Ascending aorta (tissue), 2 donors: ENCODE measurements at regions not wholly inside any gene's neighbourhood (a gene's known extent, or its start where the extent isn't known, plus 50 kb on each side); places are given as distances from the start of the nearest gene placed in this dataset.

Experiments used
- DNase-seq, 2 donors: peaks; one replicate each; pipeline ENCODE4 v3.0.0-alpha.2; 2019; ENCODE audit warnings: low spot score in 2 of 2
- H3K27ac ChIP-seq, 2 donors: fragments of 200-600 bp; sonication (generic); one replicate each; pipeline ENCODE4 v1.5.1; 2016 to 2017; ENCODE audit warnings: mild to moderate bottlenecking in 1 of 2
- H3K27me3 ChIP-seq: fragments of 200-600 bp; sonication (generic); one replicate; pipeline ENCODE4 v1.5.1; 2017
- H3K36me3 ChIP-seq, 2 donors: fragments of 200-600 bp; sonication (generic); one replicate each; pipeline ENCODE4 v1.5.1; 2016
- H3K4me1 ChIP-seq, 2 donors: fragments of 200-600 bp; sonication (generic); one replicate each; pipeline ENCODE4 v1.5.1; 2016 to 2017; ENCODE audit warnings: mild to moderate bottlenecking in 1 of 2
- H3K4me3 ChIP-seq, 2 donors: fragments of 200-600 bp; sonication (generic); one replicate each; pipeline ENCODE4 v1.5.1; 2016 to 2017; ENCODE audit warnings: mild to moderate bottlenecking in 1 of 2
- H3K9me3 ChIP-seq, 2 donors: fragments of 200-600 bp; sonication (generic); one replicate each; pipeline ENCODE4 v1.5.1; 2016
- intact Hi-C: fragments of 100-400 bp; cut with DNase I; formaldehyde crosslinking; loops from one replicate; pipeline ENCODE4 v1.15.1; 2023
- TF ChIP-seq, protein P1 (sequence below), 3 experiments: fragments of 200-600 bp in 2 of 3; fragments of 450-650 bp in 1 of 3; sonication (generic) in 2 of 3; IDR thresholded peaks; one replicate each; pipeline ENCODE4 v1.5.1; 2016 to 2019; ENCODE audit warnings: antibody characterized with exemption in 3 of 3, mild to moderate bottlenecking in 1 of 3, moderate library complexity in 1 of 3

DNA sequence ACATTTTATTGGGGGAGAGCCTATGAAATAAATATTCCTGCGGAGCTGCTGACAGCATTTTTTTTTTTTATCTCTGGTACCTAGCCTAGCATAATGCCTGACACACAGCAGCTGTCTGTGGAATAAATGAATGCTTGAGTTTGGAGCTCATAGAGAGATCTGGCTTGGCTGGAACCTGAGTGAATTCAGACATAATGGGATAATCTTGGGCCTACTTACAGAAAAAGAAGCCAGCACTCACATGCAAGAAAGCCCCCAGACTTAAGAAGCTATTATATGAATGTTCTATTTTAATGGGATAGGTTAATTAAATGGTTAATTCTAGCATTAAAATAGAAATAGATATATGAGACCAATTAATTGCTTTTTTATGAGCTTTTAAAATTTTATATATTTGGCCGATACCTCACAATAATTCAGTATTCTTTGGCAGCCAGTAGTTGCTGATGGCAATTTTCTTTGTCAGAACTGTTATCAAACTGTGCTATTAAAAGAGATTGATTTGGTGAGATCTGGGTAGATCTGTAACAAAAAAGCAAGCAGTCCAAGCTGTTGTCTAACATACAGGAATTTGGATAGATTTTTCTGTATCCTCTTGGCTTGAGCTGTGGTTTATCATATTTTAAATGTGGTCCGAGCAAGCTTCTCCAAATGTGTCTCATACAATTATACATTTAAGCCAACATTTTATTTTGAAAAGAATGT is 654.2 kb downstream of the PCDH7 start:
- no peak overlapping the region for H3K4me3 ChIP-seq
- TF ChIP-seq, protein P1, sequence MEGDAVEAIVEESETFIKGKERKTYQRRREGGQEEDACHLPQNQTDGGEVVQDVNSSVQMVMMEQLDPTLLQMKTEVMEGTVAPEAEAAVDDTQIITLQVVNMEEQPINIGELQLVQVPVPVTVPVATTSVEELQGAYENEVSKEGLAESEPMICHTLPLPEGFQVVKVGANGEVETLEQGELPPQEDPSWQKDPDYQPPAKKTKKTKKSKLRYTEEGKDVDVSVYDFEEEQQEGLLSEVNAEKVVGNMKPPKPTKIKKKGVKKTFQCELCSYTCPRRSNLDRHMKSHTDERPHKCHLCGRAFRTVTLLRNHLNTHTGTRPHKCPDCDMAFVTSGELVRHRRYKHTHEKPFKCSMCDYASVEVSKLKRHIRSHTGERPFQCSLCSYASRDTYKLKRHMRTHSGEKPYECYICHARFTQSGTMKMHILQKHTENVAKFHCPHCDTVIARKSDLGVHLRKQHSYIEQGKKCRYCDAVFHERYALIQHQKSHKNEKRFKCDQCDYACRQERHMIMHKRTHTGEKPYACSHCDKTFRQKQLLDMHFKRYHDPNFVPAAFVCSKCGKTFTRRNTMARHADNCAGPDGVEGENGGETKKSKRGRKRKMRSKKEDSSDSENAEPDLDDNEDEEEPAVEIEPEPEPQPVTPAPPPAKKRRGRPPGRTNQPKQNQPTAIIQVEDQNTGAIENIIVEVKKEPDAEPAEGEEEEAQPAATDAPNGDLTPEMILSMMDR (IDR thresholded peaks at IDR 0.05) = no peak

DNA sequence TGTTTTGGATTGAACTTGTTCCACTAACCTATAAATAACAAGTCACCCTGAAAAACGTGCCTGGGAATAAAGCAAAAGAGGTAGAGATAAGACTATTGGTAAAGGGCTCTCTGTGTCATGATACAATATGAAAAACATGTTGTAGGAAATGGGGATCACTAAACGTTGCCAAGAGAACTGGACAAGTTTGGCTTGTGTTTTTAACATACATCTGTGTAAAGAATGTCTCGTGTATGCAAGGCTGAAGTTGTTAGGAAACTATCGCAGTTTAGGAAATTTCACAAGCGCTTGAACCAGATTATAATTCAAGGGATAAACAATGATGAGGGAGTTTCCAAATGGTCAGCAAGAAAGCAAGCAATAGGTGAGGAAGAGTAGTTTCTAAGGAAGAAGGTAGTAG is 655.8 kb downstream of the PCDH7 start:
- intact Hi-C loops = no loop called here
- Histone ChIP-seq H3K4me3 (no peak overlapping the region), H3K27me3 (no peaks in the 10 kb centered on the region), H3K4me1 (no peaks in the 10 kb centered on the region), H3K36me3 (no peaks in the 10 kb centered on the region), H3K9me3 (no peaks in the 10 kb centered on the region), H3K27ac (no peak overlapping the region)
- TF ChIP-seq, protein P1 (IDR thresholded peaks at IDR 0.05) = no peak
- DNase-seq = no peak

More for the DNA sequence above, 654.2 kb downstream of the PCDH7 start:
- Histone ChIP-seq H3K36me3 (no peaks in the 10 kb centered on the region), H3K9me3 (no peaks in the 10 kb centered on the region), H3K27ac (no peak overlapping the region), H3K4me1 (no peaks in the 10 kb centered on the region), H3K27me3 (no peaks in the 10 kb centered on the region)
- DNase-seq = no peak
- intact Hi-C loops = loop anchor here (5.0 kb wide), 1 partner anchor 662 kb away; no protein-coding TSS in a partner anchor

DNA sequence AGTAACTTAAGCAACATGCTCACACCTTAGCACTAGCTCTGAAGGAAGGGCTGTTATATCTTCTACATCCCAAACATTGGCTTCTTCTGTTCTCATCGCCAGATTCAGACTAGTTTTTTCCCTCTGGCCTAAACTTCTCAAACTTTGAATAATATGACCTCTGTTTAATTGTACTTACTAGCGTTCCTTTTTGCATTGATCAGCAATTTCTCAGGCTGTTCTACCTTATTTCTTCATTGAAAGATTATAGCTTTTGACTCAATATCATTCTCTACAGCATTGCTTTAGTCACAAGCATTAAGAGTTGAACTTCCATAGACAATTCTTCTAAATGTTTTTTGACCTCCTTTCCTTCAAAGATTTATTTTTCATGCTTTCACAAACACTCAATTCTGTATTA is 659.2 kb downstream of the PCDH7 start:
- H3K4me3 ChIP-seq = no peak overlapping the region
- no peaks in the 10 kb centered on the region for H3K36me3 ChIP-seq
- no peaks in the 10 kb centered on the region for H3K4me1 ChIP-seq
- H3K27me3 ChIP-seq = no peaks in the 10 kb centered on the region
- no peak for DNase-seq
- no peaks in the 10 kb centered on the region for H3K9me3 ChIP-seq
- no peak overlapping the region for H3K27ac ChIP-seq
- TF ChIP-seq, protein P1 (IDR thresholded peaks at IDR 0.05) = no peak
- intact Hi-C loops = no loop called here

DNA sequence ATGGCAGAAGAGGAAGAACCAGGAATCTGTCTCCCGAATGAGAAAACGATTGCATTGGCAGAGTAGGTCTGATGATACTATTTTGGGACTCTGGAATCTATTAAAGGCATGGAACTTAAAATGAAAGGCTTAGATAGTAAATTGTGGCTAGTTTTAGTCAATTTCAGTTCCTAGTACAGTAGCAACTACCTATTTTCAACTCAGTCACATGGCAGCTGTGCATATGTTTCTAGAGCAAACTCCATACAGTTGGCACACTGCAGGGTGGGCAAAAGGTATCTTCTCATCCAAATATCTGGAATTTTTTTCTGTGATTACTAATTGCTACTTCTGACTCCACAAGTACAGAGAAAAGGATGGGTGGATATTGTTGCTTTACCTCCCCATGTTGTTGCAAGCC is 663.6 kb downstream of the PCDH7 start:
- Histone ChIP-seq H3K27ac (no peak overlapping the region), H3K4me3 (no peak overlapping the region), H3K9me3 (no peaks in the 10 kb centered on the region), H3K27me3 (no peaks in the 10 kb centered on the region), H3K4me1 (no peaks in the 10 kb centered on the region), H3K36me3 (no peaks in the 10 kb centered on the region)
- intact Hi-C loops = no loop called here
- TF ChIP-seq, protein P1 (IDR thresholded peaks at IDR 0.05) = no peak
- DNase-seq = no peak

DNA sequence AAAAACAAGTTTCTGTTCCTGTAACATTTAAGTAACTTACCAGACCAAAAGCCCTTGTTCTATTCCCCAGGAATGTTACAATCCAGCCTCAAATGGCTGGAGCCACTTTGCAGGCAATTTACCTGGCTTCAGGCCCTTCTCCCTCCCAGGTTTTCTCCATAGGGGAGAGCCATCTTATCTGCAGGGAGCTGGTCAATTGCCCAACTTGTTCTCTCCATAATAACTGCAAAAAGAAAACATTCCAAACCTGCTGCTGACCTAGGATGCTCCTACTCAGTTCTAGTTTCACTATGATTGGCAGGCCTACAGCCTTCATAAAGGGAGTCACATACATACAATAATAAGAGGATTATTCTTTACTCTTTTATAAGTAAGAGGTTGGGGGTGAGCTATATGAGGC is 670.7 kb downstream of the PCDH7 start:
- no peaks in the 10 kb centered on the region for H3K27me3 ChIP-seq
- H3K27ac ChIP-seq = no peak overlapping the region
- H3K36me3 ChIP-seq = no peaks in the 10 kb centered on the region
- H3K4me1 ChIP-seq = no peaks in the 10 kb centered on the region
- H3K9me3 ChIP-seq = no peaks in the 10 kb centered on the region
- no peak for DNase-seq
- TF ChIP-seq, protein P1 (IDR thresholded peaks at IDR 0.05) = no peak
- no peak overlapping the region for H3K4me3 ChIP-seq
- intact Hi-C loops = no loop called here

DNA sequence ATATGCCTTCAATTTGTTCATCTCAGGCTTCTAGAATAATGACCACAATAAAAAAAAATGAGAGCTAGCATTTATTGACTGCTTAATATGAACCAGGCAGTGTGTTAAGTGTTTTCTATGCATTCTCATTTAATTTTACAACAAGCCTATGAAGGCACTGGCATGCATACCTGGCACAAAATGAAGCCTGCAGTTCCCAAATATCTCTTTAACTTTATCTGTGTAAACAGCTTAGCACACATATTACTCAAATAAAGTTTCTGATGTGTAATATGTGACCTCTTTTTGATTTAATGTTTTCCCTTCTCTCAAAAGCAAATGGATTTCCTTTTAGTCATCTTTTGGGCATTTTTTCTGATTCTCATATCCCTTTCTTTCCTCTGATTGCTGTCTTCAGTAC is 671.8 kb downstream of the PCDH7 start:
- Histone ChIP-seq H3K36me3 (no peaks in the 10 kb centered on the region), H3K4me3 (no peak overlapping the region), H3K9me3 (no peaks in the 10 kb centered on the region), H3K27ac (no peak overlapping the region), H3K4me1 (no peaks in the 10 kb centered on the region), H3K27me3 (no peaks in the 10 kb centered on the region)
- no peak for DNase-seq
- intact Hi-C loops = no loop called here
- TF ChIP-seq, protein P1 (IDR thresholded peaks at IDR 0.05) = no peak
